ENCODE measurements at regions not wholly inside any gene's neighbourhood (a gene's known extent, or its start where the extent isn't known, plus 50 kb on each side); places are given as distances from the start of the nearest gene placed in this dataset.

GRCh38 chr1:191176131-191176530, 698.5 kb upstream of the BRINP3 start:
- TF ChIP-seq, protein P1, sequence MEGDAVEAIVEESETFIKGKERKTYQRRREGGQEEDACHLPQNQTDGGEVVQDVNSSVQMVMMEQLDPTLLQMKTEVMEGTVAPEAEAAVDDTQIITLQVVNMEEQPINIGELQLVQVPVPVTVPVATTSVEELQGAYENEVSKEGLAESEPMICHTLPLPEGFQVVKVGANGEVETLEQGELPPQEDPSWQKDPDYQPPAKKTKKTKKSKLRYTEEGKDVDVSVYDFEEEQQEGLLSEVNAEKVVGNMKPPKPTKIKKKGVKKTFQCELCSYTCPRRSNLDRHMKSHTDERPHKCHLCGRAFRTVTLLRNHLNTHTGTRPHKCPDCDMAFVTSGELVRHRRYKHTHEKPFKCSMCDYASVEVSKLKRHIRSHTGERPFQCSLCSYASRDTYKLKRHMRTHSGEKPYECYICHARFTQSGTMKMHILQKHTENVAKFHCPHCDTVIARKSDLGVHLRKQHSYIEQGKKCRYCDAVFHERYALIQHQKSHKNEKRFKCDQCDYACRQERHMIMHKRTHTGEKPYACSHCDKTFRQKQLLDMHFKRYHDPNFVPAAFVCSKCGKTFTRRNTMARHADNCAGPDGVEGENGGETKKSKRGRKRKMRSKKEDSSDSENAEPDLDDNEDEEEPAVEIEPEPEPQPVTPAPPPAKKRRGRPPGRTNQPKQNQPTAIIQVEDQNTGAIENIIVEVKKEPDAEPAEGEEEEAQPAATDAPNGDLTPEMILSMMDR (IDR thresholded peaks at IDR 0.05), result no peak
- no peak for TF ChIP-seq EZH2 (IDR thresholded peaks at IDR 0.05)
- TF ChIP-seq EZH2phosphoT487 (IDR thresholded peaks at IDR 0.05), result no peak
